Gastrocnemius medialis (tissue), 4 donors: ENCODE measurements at regions not wholly inside any gene's neighbourhood (a gene's known extent, or its start where the extent isn't known, plus 50 kb on each side); places are given as distances from the start of the nearest gene placed in this dataset.

Experiments
- ATAC-seq, 2 donors: fragments of 150-250 bp; one replicate each; pipeline ENCODE4 v1.9.1; 2016
- DNase-seq, 2 donors: peaks; one replicate each; pipeline ENCODE4 v3.0.0-alpha.2; 2019
- H3K27ac ChIP-seq, 4 donors: fragments of 200-600 bp; sonication (generic); 1 replicate in 1 of 4; 2 replicates in 3 of 4; pipeline ENCODE4 v1.5.1; 2016 to 2018; ENCODE audit warnings: mild to moderate bottlenecking in 2 of 4, moderate library complexity in 1 of 4
- H3K27me3 ChIP-seq, 3 donors: fragments of 200-600 bp; sonication (generic) in 2 of 3; 1 replicate in 1 of 3; 2 replicates in 2 of 3; pipeline versions ENCODE4 v1.5.1 to v1.6.0; 2016 to 2019; ENCODE audit warnings: mild to moderate bottlenecking in 1 of 3, moderate library complexity in 1 of 3
- H3K36me3 ChIP-seq, 2 donors: fragments of 200-600 bp; sonication (generic) in 1 of 2; one replicate each; pipeline ENCODE4 v1.5.1; 2017 to 2018
- H3K4me1 ChIP-seq, 2 donors: fragments of 200-600 bp; sonication (generic) in 1 of 2; one replicate each; pipeline ENCODE4 v1.5.1; 2016 to 2017; ENCODE audit warnings: mild to moderate bottlenecking in 2 of 2
- H3K4me3 ChIP-seq, 4 donors: fragments of 200-600 bp; sonication (generic) in 3 of 4; 1 replicate in 1 of 4; 2 replicates in 3 of 4; pipeline ENCODE4 v1.5.1; 2016 to 2019; ENCODE audit warnings: mild to moderate bottlenecking in 2 of 4
- H3K9me3 ChIP-seq, 3 donors: fragments of 200-600 bp; sonication (generic) in 2 of 3; 1 replicate in 1 of 3; 2 replicates in 2 of 3; pipeline ENCODE4 v1.5.1; 2016 to 2019
- POLR2A ChIP-seq, 2 donors: fragments of 450-650 bp; IDR thresholded peaks; one replicate each; pipeline ENCODE4 v1.6.1; 2017; ENCODE audit warnings: antibody characterized with exemption in 2 of 2, mild to moderate bottlenecking in 2 of 2, moderate library complexity in 2 of 2
- in situ Hi-C, 4 donors: fragments of 200-750 bp; cut with MboI; loops; one replicate each; pipeline versions ENCODE4 v1.15.0 to v1.8.0; 2017; ENCODE audit warnings: low sequenced_read_pairs in 4 of 4
- intact Hi-C: fragments of 100-400 bp; cut with DNase I; formaldehyde crosslinking; loops from one replicate; pipeline ENCODE4 v1.15.1; 2023; ENCODE audit warnings: low total_unique reads
- TF ChIP-seq, protein P1 (sequence below), 5 experiments: fragments of 450-650 bp in 3 of 5; fragments of 200-600 bp in 2 of 5; sonication (generic) in 2 of 5; IDR thresholded peaks in 4 of 5; conservative IDR thresholded peaks in 1 of 5; 1 replicate in 4 of 5; 2 replicates in 1 of 5; pipeline ENCODE4 v1.5.1; 2016 to 2019; ENCODE audit warnings: antibody characterized with exemption in 5 of 5, mild to moderate bottlenecking in 3 of 5, moderate library complexity in 3 of 5

DNA sequence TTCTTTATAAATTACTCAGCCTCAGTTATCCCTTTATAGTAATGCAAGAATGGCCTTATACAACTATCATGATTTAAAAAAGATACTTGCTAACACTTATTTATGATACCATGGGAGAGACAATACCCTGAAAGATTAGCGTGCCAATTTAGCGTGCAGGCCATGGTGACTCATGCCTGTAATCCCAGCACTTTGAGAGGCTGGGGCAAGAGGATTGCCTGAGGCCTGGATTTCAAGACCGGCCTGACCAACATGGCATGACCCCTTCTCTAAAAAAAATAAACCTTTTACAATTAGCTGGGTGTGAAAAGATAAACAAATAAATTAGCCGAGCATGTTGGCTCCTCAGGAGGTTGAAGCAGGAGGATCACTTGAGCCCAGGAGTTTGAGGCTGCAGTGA lies 493.4 kb upstream of the FSIP2 start:
- Histone ChIP-seq H3K36me3 (no peaks in the 10 kb centered on the region), H3K4me3 (no peak overlapping the region), H3K4me1 (no peaks in the 10 kb centered on the region), H3K27ac (no peak overlapping the region), H3K9me3 (no peaks in the 10 kb centered on the region), H3K27me3 (no peaks in the 10 kb centered on the region)
- ATAC-seq (no peak), DNase-seq (no peak)
- intact Hi-C loops (no loop called here), in situ Hi-C loops (no loop called here)
- no peak for TF ChIP-seq POLR2A (IDR thresholded peaks at IDR 0.05)
- TF ChIP-seq, protein P1, sequence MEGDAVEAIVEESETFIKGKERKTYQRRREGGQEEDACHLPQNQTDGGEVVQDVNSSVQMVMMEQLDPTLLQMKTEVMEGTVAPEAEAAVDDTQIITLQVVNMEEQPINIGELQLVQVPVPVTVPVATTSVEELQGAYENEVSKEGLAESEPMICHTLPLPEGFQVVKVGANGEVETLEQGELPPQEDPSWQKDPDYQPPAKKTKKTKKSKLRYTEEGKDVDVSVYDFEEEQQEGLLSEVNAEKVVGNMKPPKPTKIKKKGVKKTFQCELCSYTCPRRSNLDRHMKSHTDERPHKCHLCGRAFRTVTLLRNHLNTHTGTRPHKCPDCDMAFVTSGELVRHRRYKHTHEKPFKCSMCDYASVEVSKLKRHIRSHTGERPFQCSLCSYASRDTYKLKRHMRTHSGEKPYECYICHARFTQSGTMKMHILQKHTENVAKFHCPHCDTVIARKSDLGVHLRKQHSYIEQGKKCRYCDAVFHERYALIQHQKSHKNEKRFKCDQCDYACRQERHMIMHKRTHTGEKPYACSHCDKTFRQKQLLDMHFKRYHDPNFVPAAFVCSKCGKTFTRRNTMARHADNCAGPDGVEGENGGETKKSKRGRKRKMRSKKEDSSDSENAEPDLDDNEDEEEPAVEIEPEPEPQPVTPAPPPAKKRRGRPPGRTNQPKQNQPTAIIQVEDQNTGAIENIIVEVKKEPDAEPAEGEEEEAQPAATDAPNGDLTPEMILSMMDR (IDR thresholded peaks at IDR 0.05 in 4 of 5, conservative IDR thresholded peaks at IDR 0.05 in 1 of 5): no peak

DNA sequence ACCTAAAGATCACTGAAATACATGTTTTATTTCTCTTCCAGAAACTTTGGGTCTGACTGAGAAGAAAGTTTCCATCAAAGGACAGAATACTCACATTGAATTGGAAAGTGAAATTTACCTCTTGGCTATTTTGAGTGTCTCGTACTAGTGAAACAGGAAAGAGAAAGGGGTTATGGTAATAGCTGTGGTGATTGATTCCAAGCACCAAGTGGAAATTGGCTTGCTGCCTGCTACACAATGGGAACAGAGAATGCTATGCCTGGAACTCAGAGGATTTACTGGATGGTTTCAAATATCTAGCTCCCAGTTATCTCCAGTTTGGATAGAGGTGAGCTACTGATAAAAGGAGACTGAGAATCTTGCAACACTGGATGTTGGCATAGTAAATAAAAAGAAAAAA lies 492.8 kb upstream of the FSIP2 start:
- no peak overlapping the region for H3K4me3 ChIP-seq
- H3K9me3 ChIP-seq: no peaks in the 10 kb centered on the region
- no peaks in the 10 kb centered on the region for H3K36me3 ChIP-seq
- no peak for DNase-seq
- TF ChIP-seq POLR2A (IDR thresholded peaks at IDR 0.05): no peak
- TF ChIP-seq, protein P1 (IDR thresholded peaks at IDR 0.05 in 4 of 5, conservative IDR thresholded peaks at IDR 0.05 in 1 of 5): no peak
- H3K27ac ChIP-seq: no peak overlapping the region
- intact Hi-C loops (no loop called here), in situ Hi-C loops (no loop called here)
- ATAC-seq: no peak
- no peaks in the 10 kb centered on the region for H3K4me1 ChIP-seq
- no peaks in the 10 kb centered on the region for H3K27me3 ChIP-seq

DNA sequence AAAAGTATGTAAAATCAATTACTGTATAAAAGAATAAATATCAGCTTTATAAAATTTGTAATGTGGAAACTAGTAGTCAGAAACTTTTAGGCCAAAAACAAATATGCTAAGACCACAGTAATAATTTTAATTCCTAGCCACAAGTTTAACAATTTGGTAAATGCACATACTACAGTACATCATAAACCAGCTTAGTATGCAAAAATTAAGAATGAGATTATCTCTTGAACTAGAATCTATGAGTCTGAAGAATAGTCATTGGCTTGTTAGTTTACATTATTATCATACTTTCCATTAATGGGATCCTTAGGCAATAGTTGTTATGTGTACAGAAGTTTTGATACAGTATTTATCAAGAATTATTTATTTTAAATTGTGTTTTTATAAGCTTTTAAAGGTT lies 491.9 kb upstream of the FSIP2 start:
- DNase-seq (no peak), ATAC-seq (no peak)
- Histone ChIP-seq H3K4me3 (no peak overlapping the region), H3K4me1 (no peaks in the 10 kb centered on the region), H3K9me3 (no peaks in the 10 kb centered on the region), H3K27me3 (no peaks in the 10 kb centered on the region), H3K36me3 (no peaks in the 10 kb centered on the region), H3K27ac (no peak overlapping the region)
- in situ Hi-C loops: no loop called here
- intact Hi-C loops: no loop called here
- no peak for TF ChIP-seq POLR2A (IDR thresholded peaks at IDR 0.05)
- TF ChIP-seq, protein P1 (IDR thresholded peaks at IDR 0.05 in 4 of 5, conservative IDR thresholded peaks at IDR 0.05 in 1 of 5): no peak

DNA sequence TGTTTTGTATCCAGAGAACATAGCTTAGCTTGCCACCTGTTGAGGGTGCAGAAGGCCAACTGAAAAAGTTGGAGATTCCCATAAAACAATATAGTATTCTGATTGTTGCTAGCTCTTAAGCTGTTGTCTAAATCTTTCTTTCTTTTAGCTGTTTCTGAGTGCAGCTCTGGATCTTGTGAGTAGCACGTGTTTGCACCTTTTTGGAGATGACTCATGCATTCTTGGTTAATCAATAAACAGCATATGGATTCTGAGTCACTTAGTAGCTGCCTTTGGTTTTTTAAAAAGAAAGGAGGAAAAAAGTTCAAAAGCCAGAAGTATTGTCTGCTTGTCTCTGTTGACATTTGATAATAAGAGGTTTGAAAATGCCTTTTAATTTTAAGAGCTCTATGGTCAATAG lies 483.0 kb upstream of the FSIP2 start:
- Histone ChIP-seq H3K36me3 (no peaks in the 10 kb centered on the region), H3K27ac (no peak overlapping the region), H3K27me3 (no peaks in the 10 kb centered on the region), H3K4me3 (no peak overlapping the region), H3K4me1 (no peaks in the 10 kb centered on the region), H3K9me3 (no peaks in the 10 kb centered on the region)
- no peak for TF ChIP-seq POLR2A (IDR thresholded peaks at IDR 0.05)
- TF ChIP-seq, protein P1 (IDR thresholded peaks at IDR 0.05 in 4 of 5, conservative IDR thresholded peaks at IDR 0.05 in 1 of 5): no peak
- ATAC-seq (no peak), DNase-seq (no peak)
- intact Hi-C loops: no loop called here
- in situ Hi-C loops: no loop called here

DNA sequence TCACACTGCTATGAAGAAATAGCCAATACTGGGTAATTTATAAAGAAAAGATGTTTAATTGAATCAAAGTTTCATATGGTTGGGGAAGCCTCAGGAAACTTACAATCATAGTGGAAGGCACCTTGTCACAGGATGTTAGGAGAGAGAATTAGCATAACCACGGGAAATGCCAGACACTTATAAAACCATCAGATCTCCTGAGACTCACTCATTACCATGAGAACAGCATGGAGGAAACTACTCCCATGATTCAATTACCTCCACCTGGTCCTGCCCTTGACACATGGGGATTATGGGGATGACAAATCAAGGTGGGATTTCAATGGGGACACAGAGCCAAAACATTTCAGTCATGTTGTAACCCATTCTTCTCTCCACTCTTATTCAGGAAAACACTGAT lies 472.9 kb upstream of the FSIP2 start:
- Histone ChIP-seq H3K27me3 (no peaks in the 10 kb centered on the region), H3K4me3 (no peak overlapping the region), H3K4me1 (no peaks in the 10 kb centered on the region), H3K27ac (no peak overlapping the region), H3K36me3 (no peaks in the 10 kb centered on the region), H3K9me3 (no peaks in the 10 kb centered on the region)
- in situ Hi-C loops (no loop called here), intact Hi-C loops (no loop called here)
- no peak for ATAC-seq
- TF ChIP-seq, protein P1 (IDR thresholded peaks at IDR 0.05 in 4 of 5, conservative IDR thresholded peaks at IDR 0.05 in 1 of 5): no peak
- no peak for TF ChIP-seq POLR2A (IDR thresholded peaks at IDR 0.05)
- DNase-seq: no peak
